ENCODE measurements at regions not wholly inside any gene's neighbourhood (a gene's known extent, or its start where the extent isn't known, plus 50 kb on each side); places are given as distances from the start of the nearest gene placed in this dataset.

DNA sequence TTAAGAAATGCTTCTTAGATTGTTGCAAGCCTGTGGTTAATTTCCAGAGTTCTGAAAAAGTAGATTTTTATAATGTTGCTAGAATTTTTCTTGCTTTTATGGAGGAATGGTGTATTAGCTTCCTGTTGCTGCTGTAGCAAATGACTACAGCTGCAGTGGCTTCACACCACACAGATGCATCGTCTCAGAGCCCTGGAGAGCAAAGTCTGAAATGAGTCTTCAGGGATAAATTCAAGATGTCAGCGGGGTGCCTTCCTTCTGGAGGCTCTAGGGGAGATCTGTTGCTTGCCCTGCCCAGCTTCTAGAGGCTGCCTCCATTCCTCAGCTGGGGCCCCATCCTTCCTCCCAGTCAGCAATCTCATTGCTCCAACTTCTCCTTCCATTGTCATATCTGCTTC, 187.8 kb downstream of the ZNF516 start:
- TF ChIP-seq, protein P1, sequence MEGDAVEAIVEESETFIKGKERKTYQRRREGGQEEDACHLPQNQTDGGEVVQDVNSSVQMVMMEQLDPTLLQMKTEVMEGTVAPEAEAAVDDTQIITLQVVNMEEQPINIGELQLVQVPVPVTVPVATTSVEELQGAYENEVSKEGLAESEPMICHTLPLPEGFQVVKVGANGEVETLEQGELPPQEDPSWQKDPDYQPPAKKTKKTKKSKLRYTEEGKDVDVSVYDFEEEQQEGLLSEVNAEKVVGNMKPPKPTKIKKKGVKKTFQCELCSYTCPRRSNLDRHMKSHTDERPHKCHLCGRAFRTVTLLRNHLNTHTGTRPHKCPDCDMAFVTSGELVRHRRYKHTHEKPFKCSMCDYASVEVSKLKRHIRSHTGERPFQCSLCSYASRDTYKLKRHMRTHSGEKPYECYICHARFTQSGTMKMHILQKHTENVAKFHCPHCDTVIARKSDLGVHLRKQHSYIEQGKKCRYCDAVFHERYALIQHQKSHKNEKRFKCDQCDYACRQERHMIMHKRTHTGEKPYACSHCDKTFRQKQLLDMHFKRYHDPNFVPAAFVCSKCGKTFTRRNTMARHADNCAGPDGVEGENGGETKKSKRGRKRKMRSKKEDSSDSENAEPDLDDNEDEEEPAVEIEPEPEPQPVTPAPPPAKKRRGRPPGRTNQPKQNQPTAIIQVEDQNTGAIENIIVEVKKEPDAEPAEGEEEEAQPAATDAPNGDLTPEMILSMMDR (conservative IDR thresholded peaks at IDR 0.05 in 1 of 2, IDR thresholded peaks at IDR 0.05 in 1 of 2; ENCODE audit: low read depth in 1 of 2, low read length in 2 of 2), result no peak
- TF ChIP-seq EZH2 (IDR thresholded peaks at IDR 0.05; ENCODE audit: low read length, missing control alignments), result no peak

Measured in fibroblast of lung (primary cell).